ENCODE measurements at regions not wholly inside any gene's neighbourhood (a gene's known extent, or its start where the extent isn't known, plus 50 kb on each side); places are given as distances from the start of the nearest gene placed in this dataset.
A peak's percentile ranks its signal among the peaks of the same experiment; 100 is the strongest.
"Not testable (repeated sequence)": the region's sequence is repeated elsewhere in the genome, so short reads cannot be mapped to it uniquely, and the experiment has no call there.

GRCh38 chr11:37450613-37451012 lies 852.6 kb upstream of the RAG2 start:
- no peaks in the 10 kb centered on the region for H3K36me3 ChIP-seq (ENCODE audit: insufficient read depth, low read length)
- H3K9me2 ChIP-seq (ENCODE audit: insufficient read depth, low read length), result no peaks in the 10 kb centered on the region
- intact Hi-C loops (cut with micrococcal nuclease; ENCODE audit: unreplicated experiment), result no loop called here
- no TSS peak for BruUV-seq (replicated peaks)
- CTCF ChIA-PET (ENCODE audit: unreplicated experiment), result no interaction called here
- no peak overlapping the region for H3K27ac ChIP-seq (ENCODE audit: low read depth, low read length, poor library complexity, severe bottlenecking)
- no peak for DNase-seq (ENCODE audit: low spot score)
- H3K4me3 ChIP-seq (ENCODE audit: low read depth, low read length, poor library complexity, severe bottlenecking), result no peak overlapping the region
- H3K79me2 ChIP-seq (ENCODE audit: insufficient read depth, low read depth, low read length), result no peaks in the 10 kb centered on the region
- no peaks in the 10 kb centered on the region for H4K20me1 ChIP-seq (ENCODE audit: insufficient read depth, low read length)
- POLR2A ChIA-PET, result no interaction called here
- H2AFZ ChIP-seq (ENCODE audit: low read length), result no peak overlapping the region
- H3K9me3 ChIP-seq (ENCODE audit: low read length), result no peaks in the 10 kb centered on the region
- no peak overlapping the region for H3K4me2 ChIP-seq (ENCODE audit: low read length)
- TF ChIP-seq, protein P1, sequence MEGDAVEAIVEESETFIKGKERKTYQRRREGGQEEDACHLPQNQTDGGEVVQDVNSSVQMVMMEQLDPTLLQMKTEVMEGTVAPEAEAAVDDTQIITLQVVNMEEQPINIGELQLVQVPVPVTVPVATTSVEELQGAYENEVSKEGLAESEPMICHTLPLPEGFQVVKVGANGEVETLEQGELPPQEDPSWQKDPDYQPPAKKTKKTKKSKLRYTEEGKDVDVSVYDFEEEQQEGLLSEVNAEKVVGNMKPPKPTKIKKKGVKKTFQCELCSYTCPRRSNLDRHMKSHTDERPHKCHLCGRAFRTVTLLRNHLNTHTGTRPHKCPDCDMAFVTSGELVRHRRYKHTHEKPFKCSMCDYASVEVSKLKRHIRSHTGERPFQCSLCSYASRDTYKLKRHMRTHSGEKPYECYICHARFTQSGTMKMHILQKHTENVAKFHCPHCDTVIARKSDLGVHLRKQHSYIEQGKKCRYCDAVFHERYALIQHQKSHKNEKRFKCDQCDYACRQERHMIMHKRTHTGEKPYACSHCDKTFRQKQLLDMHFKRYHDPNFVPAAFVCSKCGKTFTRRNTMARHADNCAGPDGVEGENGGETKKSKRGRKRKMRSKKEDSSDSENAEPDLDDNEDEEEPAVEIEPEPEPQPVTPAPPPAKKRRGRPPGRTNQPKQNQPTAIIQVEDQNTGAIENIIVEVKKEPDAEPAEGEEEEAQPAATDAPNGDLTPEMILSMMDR (conservative IDR thresholded peaks at IDR 0.05; ENCODE audit: low read length), result no peak
- no peaks in the 10 kb centered on the region for H3K4me1 ChIP-seq (ENCODE audit: insufficient read depth, low read length, poor library complexity, severe bottlenecking)

- ChIA-PET CTCF (ENCODE audit: unreplicated experiment) (no interaction called here), POLR2A (no interaction called here)
- H2AFZ ChIP-seq (ENCODE audit: low read length), result no peak overlapping the region
These were observed 851.1 kb upstream of the RAG2 start for GRCh38 chr11:37449146-37449545.

DNA sequence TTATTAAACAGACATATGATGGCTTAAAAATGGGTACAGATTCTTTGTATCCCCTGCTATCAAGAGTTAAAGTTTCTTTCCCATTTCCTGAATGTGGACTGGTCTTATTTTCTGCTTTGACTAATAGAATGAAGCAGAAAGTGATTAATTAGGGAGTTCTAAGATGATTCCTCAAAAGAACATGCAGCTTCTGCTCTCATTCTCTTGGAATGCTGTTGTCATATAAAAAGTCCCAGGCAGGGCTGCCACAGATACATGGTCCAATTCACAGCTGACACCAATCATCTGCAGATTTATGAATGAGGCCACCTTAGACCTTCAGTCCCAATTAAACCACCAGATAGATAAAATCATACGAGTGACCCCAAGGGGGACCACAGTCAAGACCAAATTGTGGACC lies 844.5 kb upstream of the RAG2 start:
- no peaks in the 10 kb centered on the region for H3K9me2 ChIP-seq (ENCODE audit: insufficient read depth, low read length)
- no peaks in the 10 kb centered on the region for H3K79me2 ChIP-seq (ENCODE audit: insufficient read depth, low read depth, low read length)
- H3K27ac ChIP-seq (ENCODE audit: low read depth, low read length, poor library complexity, severe bottlenecking), result no peak overlapping the region
- H3K4me2 ChIP-seq (ENCODE audit: low read length), result no peak overlapping the region
- H3K9me3 ChIP-seq (ENCODE audit: low read length), result no peaks in the 10 kb centered on the region
- H3K4me3 ChIP-seq (ENCODE audit: low read depth, low read length, poor library complexity, severe bottlenecking), result no peak overlapping the region
- TF ChIP-seq EZH2phosphoT487 (IDR thresholded peaks at IDR 0.05; ENCODE audit: borderline replicate concordance, low read depth, low read length), result no peak
- TF ChIP-seq, protein P1 (conservative IDR thresholded peaks at IDR 0.05; ENCODE audit: low read length), result no peak
- no TSS peak for BruUV-seq (replicated peaks)
- DNase-seq (ENCODE audit: low spot score), result no peak
- no peak overlapping the region for H2AFZ ChIP-seq (ENCODE audit: low read length)
- no peaks in the 10 kb centered on the region for H3K4me1 ChIP-seq (ENCODE audit: insufficient read depth, low read length, poor library complexity, severe bottlenecking)
- ChIA-PET CTCF (ENCODE audit: unreplicated experiment) (no interaction called here), POLR2A (no interaction called here)
- H3K36me3 ChIP-seq (ENCODE audit: insufficient read depth, low read length), result no peaks in the 10 kb centered on the region
- intact Hi-C loops (cut with micrococcal nuclease; ENCODE audit: unreplicated experiment), result no loop called here
- no peaks in the 10 kb centered on the region for H4K20me1 ChIP-seq (ENCODE audit: insufficient read depth, low read length)

More at GRCh38 chr11:37449146-37449545, 851.1 kb upstream of the RAG2 start:
- Histone ChIP-seq H3K4me3 (ENCODE audit: low read depth, low read length, poor library complexity, severe bottlenecking) (no peak overlapping the region), H3K4me1 (ENCODE audit: insufficient read depth, low read length, poor library complexity, severe bottlenecking) (no peaks in the 10 kb centered on the region), H4K20me1 (ENCODE audit: insufficient read depth, low read length) (no peaks in the 10 kb centered on the region), H3K27ac (ENCODE audit: low read depth, low read length, poor library complexity, severe bottlenecking) (no peak overlapping the region), H3K79me2 (ENCODE audit: insufficient read depth, low read depth, low read length) (no peaks in the 10 kb centered on the region), H3K4me2 (ENCODE audit: low read length) (no peak overlapping the region), H3K9me3 (ENCODE audit: low read length) (no peaks in the 10 kb centered on the region), H3K36me3 (ENCODE audit: insufficient read depth, low read length) (no peaks in the 10 kb centered on the region), H3K9me2 (ENCODE audit: insufficient read depth, low read length) (no peaks in the 10 kb centered on the region)
- intact Hi-C loops (cut with micrococcal nuclease; ENCODE audit: unreplicated experiment), result no loop called here
- TF ChIP-seq EZH2phosphoT487 (IDR thresholded peaks at IDR 0.05; ENCODE audit: borderline replicate concordance, low read depth, low read length), result no peak
- TF ChIP-seq, protein P1 (conservative IDR thresholded peaks at IDR 0.05; ENCODE audit: low read length), result 0 out of 2 replicates have a peak, but pooled peaks have one; percentile 37
- DNase-seq (ENCODE audit: low spot score), result no peak
- BruUV-seq (replicated peaks), result no TSS peak

DNA sequence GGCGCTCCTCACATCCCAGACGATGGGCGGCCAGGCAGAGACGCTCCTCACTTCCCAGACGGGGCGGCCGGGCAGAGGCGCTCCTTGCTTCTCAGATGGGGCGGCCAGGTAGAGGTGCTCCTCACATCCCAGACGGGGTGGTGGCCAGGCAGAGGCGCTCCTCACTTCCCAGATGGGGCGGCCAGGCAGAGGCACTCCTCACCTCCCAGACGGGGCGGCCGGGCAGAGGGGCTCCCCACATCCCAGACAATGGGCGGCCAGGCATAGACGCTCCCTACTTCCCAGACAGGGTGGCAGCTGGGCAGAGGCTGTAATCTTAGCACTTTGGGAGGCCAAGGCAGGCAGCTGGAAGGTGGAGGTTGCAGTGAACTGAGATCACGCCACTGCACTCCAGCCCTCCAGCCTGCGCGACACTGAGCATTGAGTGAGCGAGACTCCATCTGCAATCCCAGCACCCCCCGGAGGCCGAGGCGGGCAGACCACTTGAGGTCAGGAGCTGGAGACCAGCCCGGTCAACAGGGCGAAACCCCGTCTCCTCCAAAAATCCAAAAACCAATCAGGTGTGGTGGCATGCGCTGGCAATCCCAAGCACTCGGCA lies 833.7 kb upstream of the RAG2 start:
- H3K9me3 ChIP-seq (ENCODE audit: low read length); H3K36me3 ChIP-seq (ENCODE audit: insufficient read depth, low read length); DNase-seq (ENCODE audit: low spot score); H3K27ac ChIP-seq (ENCODE audit: low read depth, low read length, poor library complexity, severe bottlenecking); CTCF ChIA-PET (ENCODE audit: unreplicated experiment); POLR2A ChIA-PET; H3K9me2 ChIP-seq (ENCODE audit: insufficient read depth, low read length); H3K79me2 ChIP-seq (ENCODE audit: insufficient read depth, low read depth, low read length); intact Hi-C loops (cut with micrococcal nuclease; ENCODE audit: unreplicated experiment); H4K20me1 ChIP-seq (ENCODE audit: insufficient read depth, low read length); H3K4me3 ChIP-seq (ENCODE audit: low read depth, low read length, poor library complexity, severe bottlenecking); H3K4me2 ChIP-seq (ENCODE audit: low read length); H2AFZ ChIP-seq (ENCODE audit: low read length); H3K4me1 ChIP-seq (ENCODE audit: insufficient read depth, low read length, poor library complexity, severe bottlenecking); BruUV-seq (replicated peaks): not testable (repeated sequence)

Data from OCI-LY7 (cell line).